AG08395 (cell line): ENCODE measurements at regions not wholly inside any gene's neighbourhood (a gene's known extent, or its start where the extent isn't known, plus 50 kb on each side); places are given as distances from the start of the nearest gene placed in this dataset.
"Not testable (repeated sequence)": the region's sequence is repeated elsewhere in the genome, so short reads cannot be mapped to it uniquely, and the experiment has no call there.

Source experiments
- DNase-seq: peaks from one replicate; pipeline ENCODE4 v3.0.0; 2012; ENCODE audit warnings: mixed read lengths, low spot score

- no peak for DNase-seq
Measured at GRCh38 chr14:35174342-35174741, 52.0 kb downstream of the PRORP start.

GRCh38 chr14:35180179-35180578 lies 57.8 kb downstream of the PRORP start:
- no peak for DNase-seq

GRCh38 chr14:35184891-35185290 lies 62.5 kb downstream of the PRORP start:
- not testable (repeated sequence) for DNase-seq

- no peak for DNase-seq
Measured at GRCh38 chr14:35189422-35189821, 67.1 kb downstream of the PRORP start.

- DNase-seq: no peak
Measured at GRCh38 chr14:35193161-35193560, 70.8 kb downstream of the PRORP start.

GRCh38 chr14:35194183-35194582 lies 71.8 kb downstream of the PRORP start:
- DNase-seq: not testable (repeated sequence)

- no peak for DNase-seq
Measured at GRCh38 chr14:35196571-35196970, 74.2 kb downstream of the PRORP start.

- no peak for DNase-seq
Measured at GRCh38 chr14:35197015-35197414, 74.7 kb downstream of the PRORP start.

- no peak for DNase-seq
Measured at GRCh38 chr14:35201066-35201465, 78.7 kb downstream of the PRORP start.

- DNase-seq: no peak
Measured at GRCh38 chr14:35202195-35202594, 79.8 kb downstream of the PRORP start.

- DNase-seq: no peak
Measured at GRCh38 chr14:35205737-35206136, 83.4 kb downstream of the PRORP start.

GRCh38 chr14:35211067-35211466 lies 81.1 kb upstream of the PSMA6 start:
- DNase-seq: no peak

- no peak for DNase-seq
Measured at GRCh38 chr14:35212471-35213142, 79.6 kb upstream of the PSMA6 start.

- no peak for DNase-seq
Measured at GRCh38 chr14:35213143-35213788, 78.9 kb upstream of the PSMA6 start.

- peak; percentile 6 for DNase-seq
Measured at GRCh38 chr14:35213869-35214387, 78.3 kb upstream of the PSMA6 start.

GRCh38 chr14:35214402-35214801 lies 77.8 kb upstream of the PSMA6 start:
- DNase-seq: not testable (repeated sequence)

GRCh38 chr14:35215110-35215813 lies 76.9 kb upstream of the PSMA6 start:
- DNase-seq: peak; percentile 61

GRCh38 chr14:35218176-35218575 lies 74.0 kb upstream of the PSMA6 start:
- DNase-seq: not testable (repeated sequence)

GRCh38 chr14:35218963-35219362 lies 73.2 kb upstream of the PSMA6 start:
- no peak for DNase-seq

- no peak for DNase-seq
Measured at GRCh38 chr14:35220027-35220676, 72.0 kb upstream of the PSMA6 start.

- no peak for DNase-seq
Measured at GRCh38 chr14:35220920-35221319, 71.3 kb upstream of the PSMA6 start.

GRCh38 chr14:35221462-35221861 lies 70.7 kb upstream of the PSMA6 start:
- peak; percentile 4 for DNase-seq
